ENCODE measurements at regions not wholly inside any gene's neighbourhood (a gene's known extent, or its start where the extent isn't known, plus 50 kb on each side); places are given as distances from the start of the nearest gene placed in this dataset.
"Not testable (repeated sequence)": the region's sequence is repeated elsewhere in the genome, so short reads cannot be mapped to it uniquely, and the experiment has no call there.

DNA sequence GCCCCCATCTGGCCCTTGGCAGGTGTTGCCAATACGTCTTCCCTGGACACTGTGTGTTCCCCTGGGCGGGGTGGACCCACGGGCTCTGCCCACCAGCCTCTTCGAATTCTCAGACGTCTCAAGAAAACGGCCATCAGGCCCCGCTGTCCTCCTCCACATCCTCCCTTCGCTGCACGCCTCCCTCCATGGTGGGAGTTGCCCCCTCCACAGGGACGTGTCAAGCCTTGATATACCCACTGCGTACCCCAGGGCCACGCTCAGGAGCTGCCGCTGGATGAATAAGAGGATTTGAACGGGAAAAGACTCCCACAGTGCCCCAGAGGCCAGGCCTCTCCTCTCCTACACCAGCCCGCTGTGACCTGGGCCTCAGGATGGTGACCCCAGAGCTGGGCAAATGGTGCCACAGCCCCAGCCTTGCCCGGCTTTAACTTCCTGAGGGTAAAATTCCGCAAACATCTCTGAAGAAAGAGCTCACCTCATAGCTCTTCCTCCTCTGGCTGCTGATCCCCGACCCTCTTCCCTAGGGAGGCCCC is 399.3 kb upstream of the MYT1L start:
- DNase-seq = no peak

DNA sequence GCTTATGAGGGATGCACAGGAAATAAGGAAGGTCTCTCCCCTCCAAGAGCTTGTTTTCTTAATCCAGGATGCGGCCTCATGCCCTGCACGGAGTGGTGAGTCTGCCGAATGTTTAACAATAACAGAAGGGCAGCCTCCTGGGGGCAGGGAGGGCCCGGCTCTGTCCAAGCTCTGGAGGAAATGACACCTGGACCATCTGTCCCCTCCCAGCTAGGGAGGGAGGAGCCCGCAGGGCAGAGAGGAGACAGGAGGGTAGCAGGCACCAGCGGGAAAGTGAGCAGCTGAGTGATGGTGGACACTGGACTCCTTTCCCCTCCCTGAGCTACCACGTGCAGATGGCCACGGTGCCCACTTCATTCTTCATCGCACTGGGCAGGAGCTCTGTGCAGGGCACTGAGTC is 398.2 kb upstream of the MYT1L start:
- no peak for DNase-seq

DNA sequence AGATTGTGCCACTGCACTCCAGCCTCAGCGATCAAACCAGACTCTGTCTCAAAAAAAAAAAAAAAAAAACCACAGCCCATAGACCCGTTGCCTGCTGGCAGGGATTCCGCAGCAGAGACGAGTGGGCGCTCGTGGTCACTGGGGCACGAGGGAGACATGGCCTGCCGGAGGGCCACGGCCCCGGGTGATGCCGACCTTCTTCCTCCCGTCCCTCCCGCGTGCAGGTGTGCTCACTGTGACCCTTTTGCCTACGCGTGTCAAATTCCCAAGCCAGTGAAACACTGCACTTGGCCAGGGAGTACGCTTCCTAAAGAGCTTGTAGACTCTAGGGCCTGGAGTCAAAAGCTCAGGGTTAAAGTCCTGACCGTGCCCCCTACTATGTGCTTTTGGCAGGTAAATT is 397.6 kb upstream of the MYT1L start:
- DNase-seq = no peak

- DNase-seq = no peak
Measured at GRCh38 chr2:2727876-2728511, 396.9 kb upstream of the MYT1L start.

- no peak for DNase-seq
Measured at GRCh38 chr2:2726163-2726562, 395.1 kb upstream of the MYT1L start.

- no peak for DNase-seq
Measured at GRCh38 chr2:2723064-2723463, 392.0 kb upstream of the MYT1L start.

- no peak for DNase-seq
Measured at GRCh38 chr2:2721296-2721835, 390.3 kb upstream of the MYT1L start.

DNA sequence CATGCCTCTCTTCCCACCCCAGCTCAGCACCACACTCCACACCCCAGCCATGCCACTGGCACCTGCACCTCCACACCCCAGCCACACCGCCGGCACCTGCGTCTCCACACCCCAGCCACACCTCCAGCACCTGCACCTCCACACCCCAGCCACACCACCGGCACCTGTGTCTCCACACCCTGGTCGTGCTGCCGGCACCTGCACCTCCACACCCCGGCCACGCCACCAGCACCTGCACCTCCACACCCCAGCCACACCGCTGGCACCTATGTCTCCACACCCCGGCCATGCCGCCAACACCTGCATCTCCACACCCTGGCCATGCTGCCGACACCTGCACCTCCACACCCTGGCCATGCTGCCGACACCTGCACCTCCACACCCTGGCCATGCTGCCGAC is 389.7 kb upstream of the MYT1L start:
- DNase-seq = not testable (repeated sequence)

GRCh38 chr2:2720351-2720750 is 389.3 kb upstream of the MYT1L start:
- DNase-seq = no peak

DNA sequence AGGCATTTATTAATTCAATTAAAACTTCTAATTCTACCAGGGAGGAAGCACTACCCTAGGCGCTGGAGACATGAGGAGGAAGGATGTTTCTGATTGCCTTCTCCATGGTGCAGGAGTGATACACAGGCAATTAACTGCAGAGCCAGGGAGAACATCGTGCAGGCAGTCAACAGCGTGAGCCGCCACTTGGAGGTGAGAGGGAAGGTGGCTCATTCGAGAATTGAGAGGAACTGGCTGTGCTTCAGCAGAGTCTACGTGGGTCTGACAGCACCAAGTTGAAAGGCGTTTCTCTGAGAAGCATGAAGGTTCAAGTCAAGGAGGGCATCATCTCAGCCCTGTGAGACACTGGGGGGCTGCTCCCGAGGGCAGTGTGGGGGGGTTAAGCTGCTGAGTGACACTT is 388.7 kb upstream of the MYT1L start:
- DNase-seq = no peak

- DNase-seq = no peak
Measured at GRCh38 chr2:2719015-2719414, 387.9 kb upstream of the MYT1L start.

GRCh38 chr2:2717406-2717805 is 386.3 kb upstream of the MYT1L start:
- DNase-seq = no peak

- no peak for DNase-seq
Measured at GRCh38 chr2:2716771-2717170, 385.7 kb upstream of the MYT1L start.

DNA sequence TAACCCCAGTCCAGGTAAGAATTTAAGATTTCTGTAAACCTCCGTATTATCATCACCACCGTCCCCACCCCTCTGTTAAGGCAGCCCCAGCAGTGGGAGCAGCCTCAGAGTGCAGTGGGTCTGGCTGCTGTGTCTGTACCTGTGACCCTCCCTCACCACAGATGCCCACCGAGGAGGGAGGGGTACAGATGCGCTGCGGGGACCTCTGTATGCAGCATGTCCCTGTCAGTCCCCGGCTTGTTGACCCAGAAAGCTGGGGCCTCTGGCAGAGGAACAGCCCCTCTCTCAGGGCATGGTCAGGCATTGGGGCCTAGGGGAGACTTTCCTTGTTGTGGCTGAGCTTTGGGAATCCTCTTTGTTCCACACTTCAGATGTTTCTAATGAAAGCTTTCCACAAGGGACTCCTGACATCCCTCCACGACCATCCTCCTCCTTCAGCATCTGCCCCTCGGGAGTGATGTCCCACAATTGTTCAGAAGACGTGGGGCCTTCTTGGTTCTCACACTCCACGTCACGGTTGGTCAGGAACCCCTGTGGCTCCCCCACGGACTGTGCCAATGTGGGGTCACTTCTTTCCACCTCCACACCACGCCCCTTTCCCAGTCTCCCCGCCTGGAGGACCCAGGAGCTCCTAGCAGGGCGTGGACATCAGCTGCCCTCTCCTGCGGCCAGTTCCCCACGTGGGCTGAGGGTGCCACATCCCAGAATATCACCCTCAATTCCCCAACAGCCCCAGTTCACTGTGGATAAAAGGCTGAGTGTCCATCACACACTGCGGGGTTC is 384.2 kb upstream of the MYT1L start:
- no peak for DNase-seq

- no peak for DNase-seq
Measured at GRCh38 chr2:2714408-2714807, 383.3 kb upstream of the MYT1L start.

GRCh38 chr2:2709431-2709770 is 378.3 kb upstream of the MYT1L start:
- DNase-seq = no peak

DNA sequence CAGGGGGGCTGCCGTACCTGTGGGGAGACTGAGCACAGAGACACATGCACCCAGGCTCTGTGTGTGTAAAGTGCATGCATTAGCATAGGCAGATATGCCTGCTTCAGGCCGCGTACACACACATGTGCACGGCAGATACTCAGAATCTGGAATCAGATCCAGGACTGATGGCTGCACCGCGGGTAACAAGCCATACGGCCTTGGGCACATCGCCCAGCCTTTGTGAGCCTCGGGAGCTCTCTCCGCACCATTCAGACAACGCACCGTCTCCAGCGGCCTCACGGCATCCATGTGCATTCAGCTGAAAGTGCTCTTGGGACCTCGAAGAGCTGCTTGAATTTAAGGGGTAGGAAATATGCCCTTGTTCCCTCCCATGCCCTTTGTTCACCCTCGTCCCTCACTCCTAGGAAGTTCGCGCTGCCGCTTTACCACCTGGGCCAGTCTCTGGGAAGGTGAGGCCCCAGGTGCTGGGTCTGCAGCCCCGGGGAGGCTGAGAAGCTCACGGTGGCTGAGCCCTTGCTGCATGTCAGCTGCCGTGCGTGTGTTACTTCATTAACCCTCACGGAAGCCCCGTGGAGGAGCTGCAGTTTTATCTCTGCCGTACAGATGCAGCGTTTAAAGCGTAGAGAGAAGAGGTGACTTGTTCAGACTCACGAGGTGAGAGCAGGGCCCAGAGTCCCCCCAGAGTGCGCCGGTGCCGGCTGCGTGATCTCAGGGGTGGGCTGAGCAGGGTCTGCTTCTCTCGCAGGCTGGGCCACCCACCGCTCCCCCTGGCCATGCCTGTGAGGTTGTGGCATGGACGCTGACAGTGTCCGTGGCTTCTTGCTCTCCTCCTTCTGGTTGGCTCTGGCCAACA is 377.7 kb upstream of the MYT1L start:
- no peak for DNase-seq

DNA sequence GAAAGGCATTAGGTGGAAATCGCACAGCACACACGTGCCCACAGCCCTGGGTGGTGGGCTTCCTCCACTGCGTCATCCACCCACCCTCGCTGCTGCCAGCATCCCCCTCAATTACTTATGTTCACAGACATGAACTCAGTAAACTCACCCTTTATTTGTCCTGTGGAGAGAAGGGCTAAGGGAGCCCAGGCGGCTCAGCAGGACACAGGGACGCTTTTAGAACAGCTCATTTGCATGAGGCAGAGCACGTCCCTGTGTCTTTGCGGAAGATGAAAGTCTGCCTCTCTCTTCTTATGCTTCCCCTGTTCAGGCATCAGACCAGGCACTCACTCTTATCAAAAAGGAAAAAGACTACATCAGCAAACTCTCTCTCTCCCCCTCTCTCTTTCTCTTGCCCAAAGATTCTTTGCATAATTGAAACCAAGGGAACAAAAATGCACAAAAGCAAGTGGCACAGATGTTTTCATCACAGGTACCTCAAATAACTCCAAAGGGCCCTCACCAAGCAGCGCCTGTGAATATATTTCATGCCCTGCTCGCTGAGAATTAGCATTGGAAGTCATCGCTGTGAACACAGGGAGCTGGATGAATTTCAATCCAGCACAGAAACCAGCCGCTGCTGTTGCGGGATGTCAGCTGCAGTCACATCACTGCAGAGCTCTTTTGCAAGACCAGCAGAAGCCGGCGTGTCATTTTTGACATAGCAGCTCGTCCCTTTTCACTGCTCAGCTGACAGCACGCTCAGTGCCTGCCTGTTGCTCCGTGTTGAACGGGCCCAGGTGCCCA is 376.3 kb upstream of the MYT1L start:
- no peak for DNase-seq

GRCh38 chr2:2706306-2706705 is 375.2 kb upstream of the MYT1L start:
- DNase-seq = no peak

GRCh38 chr2:2705871-2706270 is 374.8 kb upstream of the MYT1L start:
- no peak for DNase-seq

- no peak for DNase-seq
Measured at GRCh38 chr2:2704428-2705090, 373.5 kb upstream of the MYT1L start.
